Epithelial cell of esophagus (primary cell): ENCODE measurements at regions not wholly inside any gene's neighbourhood (a gene's known extent, or its start where the extent isn't known, plus 50 kb on each side); places are given as distances from the start of the nearest gene placed in this dataset.
"Not testable (repeated sequence)": the region's sequence is repeated elsewhere in the genome, so short reads cannot be mapped to it uniquely, and the experiment has no call there.

Experiments used
- DNase-seq: peaks from one replicate; pipeline ENCODE4 v3.0.0; 2010; ENCODE audit warnings: low read depth
- H3K4me3 ChIP-seq: 2 replicates; pipeline ENCODE4 v1.5.1; 2011; ENCODE audit warnings: mild to moderate bottlenecking, low read length, control low read depth
- CTCF ChIP-seq: IDR thresholded peaks from 2 replicates; pipeline ENCODE4 v1.5.1; 2011; ENCODE audit warnings: low read depth, mild to moderate bottlenecking, low read length, control low read depth, inconsistent platforms; ENCODE audit not compliant: insufficient read depth; ENCODE audit errors: missing control alignments

DNA sequence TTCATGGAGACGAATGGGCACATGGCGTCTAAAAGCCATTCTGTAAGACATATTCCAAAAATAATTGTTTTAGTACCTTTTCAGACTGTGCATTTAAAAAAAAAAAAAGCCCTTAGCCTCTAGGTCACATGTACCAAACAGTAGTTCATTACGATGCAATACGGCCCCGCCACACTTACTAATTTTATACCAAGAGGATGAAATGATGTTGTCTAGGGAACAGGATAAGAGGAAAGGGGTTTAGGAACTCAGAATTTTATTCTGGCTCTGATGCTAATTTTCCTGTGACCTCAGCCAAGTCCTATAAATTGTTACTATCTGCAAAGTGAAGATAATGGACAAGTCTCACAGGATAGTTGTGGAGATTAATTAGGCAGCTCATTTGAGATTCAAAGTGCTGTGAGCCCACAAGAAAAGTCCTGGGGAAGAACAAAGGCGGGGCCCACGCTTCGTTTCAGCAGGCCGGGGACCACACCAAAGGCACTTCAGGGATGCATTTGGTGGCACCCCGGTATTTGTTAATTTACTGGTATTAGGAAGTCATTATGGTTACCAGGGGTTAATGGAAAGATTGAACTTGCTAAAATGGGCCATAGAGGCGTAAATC lies 511.1 kb downstream of the IRS2 start:
- no peak overlapping the region for H3K4me3 ChIP-seq
- no peak for TF ChIP-seq CTCF
- DNase-seq, result peak; percentile 30

- TF ChIP-seq CTCF, result no peak
- H3K4me3 ChIP-seq, result peak overlapping the region; percentile 73
- peak; percentile 53 for DNase-seq
These were observed 512.1 kb downstream of the IRS2 start for GRCh38 chr13:109274188-109274821.

DNA sequence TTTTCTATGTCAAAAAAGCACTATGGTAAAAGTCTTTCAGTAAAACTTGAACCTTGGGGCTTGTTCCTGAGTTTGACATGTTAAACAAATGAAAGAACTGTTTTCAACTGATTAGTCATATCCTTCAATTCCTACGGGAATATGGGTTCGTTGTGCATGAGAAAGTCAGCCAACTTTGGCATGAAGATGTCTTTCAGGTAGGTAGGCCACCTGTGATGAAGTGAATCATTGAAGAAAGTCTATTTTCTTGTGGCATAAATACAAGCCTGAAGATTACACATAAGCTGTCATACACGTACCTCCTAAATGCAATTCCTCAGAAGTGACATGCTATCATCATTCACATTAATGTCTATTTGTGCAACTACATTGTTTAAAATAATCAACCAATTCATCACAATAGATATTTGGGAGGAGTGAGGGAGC lies 513.0 kb downstream of the IRS2 start:
- peak overlapping the region; percentile 73 for H3K4me3 ChIP-seq
- TF ChIP-seq CTCF, result no peak

GRCh38 chr13:109272595-109273325 lies 513.6 kb downstream of the IRS2 start:
- peak; percentile 36 for DNase-seq
- peak overlapping the region; percentile 73 for H3K4me3 ChIP-seq
- no peak for TF ChIP-seq CTCF

More for the DNA sequence above, 513.0 kb downstream of the IRS2 start:
- peak; percentile 81 for DNase-seq

- DNase-seq, result peak; percentile 95
- peak; percentile 41 for TF ChIP-seq CTCF
- H3K4me3 ChIP-seq, result peak overlapping the region; percentile 73
These were observed 514.5 kb downstream of the IRS2 start for GRCh38 chr13:109271555-109272541.

- no peak overlapping the region for H3K4me3 ChIP-seq
- no peak for TF ChIP-seq CTCF
- DNase-seq, result peak; percentile 48
These were observed 515.3 kb downstream of the IRS2 start for GRCh38 chr13:109271061-109271460.

DNA sequence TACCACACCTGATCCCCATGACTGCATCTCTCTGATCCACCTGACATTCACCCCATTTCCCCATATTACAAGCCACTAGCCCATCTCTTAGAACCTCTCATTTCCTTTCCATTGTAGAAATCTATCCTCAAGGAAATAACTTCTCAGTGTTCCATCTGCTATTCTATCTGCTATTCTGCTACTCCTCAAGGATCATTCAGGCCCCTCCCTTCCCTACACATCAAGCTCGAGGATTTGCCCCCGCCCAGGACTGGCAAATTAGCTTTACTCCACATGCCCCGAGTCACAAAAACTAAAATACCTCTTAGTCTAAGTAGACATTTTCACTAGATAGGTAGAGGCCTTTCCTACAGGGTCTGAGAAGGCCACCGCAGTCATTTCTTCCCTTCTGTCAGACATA lies 517.0 kb downstream of the IRS2 start:
- not testable (repeated sequence) for H3K4me3 ChIP-seq, DNase-seq

GRCh38 chr13:109268492-109268891 lies 517.9 kb downstream of the IRS2 start:
- H3K4me3 ChIP-seq, result peak overlapping the region; percentile 41
- DNase-seq, result not testable (repeated sequence)

GRCh38 chr13:109267400-109267799 lies 519.0 kb downstream of the IRS2 start:
- DNase-seq, result peak; percentile 33
- H3K4me3 ChIP-seq, result peak overlapping the region; percentile 34

DNA sequence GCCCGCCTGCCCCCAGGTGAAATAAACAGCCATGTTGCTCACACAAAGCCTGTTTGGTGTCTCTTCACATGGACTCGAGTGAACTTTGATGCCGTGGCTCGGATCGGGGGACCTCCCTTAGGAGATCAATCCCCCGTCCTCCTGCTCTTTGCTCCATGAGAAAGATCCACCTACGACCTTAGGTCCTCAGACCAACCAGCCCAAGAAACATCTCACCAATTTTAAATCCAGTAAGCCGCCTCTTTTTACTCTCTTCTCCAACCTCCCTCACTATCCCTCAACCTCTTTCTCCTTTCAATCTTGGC lies 521.0 kb downstream of the IRS2 start:
- H3K4me3 ChIP-seq, result peak overlapping the region; percentile 42
- DNase-seq, result not testable (repeated sequence)
